IMR-90 (cell line): ENCODE measurements at regions not wholly inside any gene's neighbourhood (a gene's known extent, or its start where the extent isn't known, plus 50 kb on each side); places are given as distances from the start of the nearest gene placed in this dataset.

ENCODE experiments used
- FOS ChIP-seq: fragments of 150-350 bp; IDR thresholded peaks from 2 replicates; pipeline ENCODE4 v1.6.1; 2016; ENCODE audit warnings: low read depth, low read length
- TF ChIP-seq, protein P1 (sequence below): conservative IDR thresholded peaks from 2 replicates; pipeline ENCODE4 v1.5.1; 2012; ENCODE audit warnings: mild to moderate bottlenecking, low read depth, low read length, improper control_type of control experiment

DNA sequence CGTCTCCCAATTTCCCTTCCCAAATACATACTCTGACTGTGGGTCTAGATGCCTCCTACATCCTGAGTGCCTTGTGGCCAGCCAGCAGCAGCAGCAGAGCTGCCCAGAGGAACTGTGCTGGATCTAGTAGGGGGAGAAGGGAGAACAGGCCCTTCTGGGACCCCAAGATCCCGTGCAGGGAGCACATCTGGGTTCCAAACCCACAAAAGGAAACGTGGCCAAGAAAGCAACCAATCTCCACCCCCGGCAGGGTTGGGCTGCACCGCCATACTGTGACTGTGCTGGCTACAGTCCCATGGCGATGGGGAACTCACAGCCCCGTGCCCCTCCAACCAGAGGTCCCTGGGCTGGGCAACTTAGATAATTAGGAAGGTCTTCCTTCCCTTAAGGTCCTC is 86.3 kb downstream of the PPCDC start:
- TF ChIP-seq, protein P1, sequence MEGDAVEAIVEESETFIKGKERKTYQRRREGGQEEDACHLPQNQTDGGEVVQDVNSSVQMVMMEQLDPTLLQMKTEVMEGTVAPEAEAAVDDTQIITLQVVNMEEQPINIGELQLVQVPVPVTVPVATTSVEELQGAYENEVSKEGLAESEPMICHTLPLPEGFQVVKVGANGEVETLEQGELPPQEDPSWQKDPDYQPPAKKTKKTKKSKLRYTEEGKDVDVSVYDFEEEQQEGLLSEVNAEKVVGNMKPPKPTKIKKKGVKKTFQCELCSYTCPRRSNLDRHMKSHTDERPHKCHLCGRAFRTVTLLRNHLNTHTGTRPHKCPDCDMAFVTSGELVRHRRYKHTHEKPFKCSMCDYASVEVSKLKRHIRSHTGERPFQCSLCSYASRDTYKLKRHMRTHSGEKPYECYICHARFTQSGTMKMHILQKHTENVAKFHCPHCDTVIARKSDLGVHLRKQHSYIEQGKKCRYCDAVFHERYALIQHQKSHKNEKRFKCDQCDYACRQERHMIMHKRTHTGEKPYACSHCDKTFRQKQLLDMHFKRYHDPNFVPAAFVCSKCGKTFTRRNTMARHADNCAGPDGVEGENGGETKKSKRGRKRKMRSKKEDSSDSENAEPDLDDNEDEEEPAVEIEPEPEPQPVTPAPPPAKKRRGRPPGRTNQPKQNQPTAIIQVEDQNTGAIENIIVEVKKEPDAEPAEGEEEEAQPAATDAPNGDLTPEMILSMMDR = no peak
- TF ChIP-seq FOS = no peak
